Naive thymus-derived CD4-positive, alpha-beta T cell (primary cell): ENCODE measurements at regions not wholly inside any gene's neighbourhood (a gene's known extent, or its start where the extent isn't known, plus 50 kb on each side); places are given as distances from the start of the nearest gene placed in this dataset.

Experiments used
- ATAC-seq: fragments of 150-1000 bp; cut with Tn5 transposase; 2 replicates; pipeline ENCODE4 v1.10.0; 2021; ENCODE audit warnings: mild to moderate bottlenecking, moderate library complexity
- CTCF ChIA-PET: fragments of 350-600 bp; sonication (Branson Sonifier 250); formaldehyde crosslinking; loops from one replicate; lab custom pipeline; 2021; ENCODE audit warnings: antibody characterized with exemption; lab: Charles Lee
- POLR2A ChIA-PET: fragments of 350-600 bp; sonication (Branson Sonifier 250); formaldehyde crosslinking; loops from one replicate; lab custom pipeline; 2021; ENCODE audit warnings: antibody characterized with exemption, inconsistent platforms; lab: Charles Lee
- DNase-seq, 9 donors: peaks; one replicate each; pipeline versions ENCODE4 v3.0.0 to v3.0.0-alpha.2; 2020 to 2022; ENCODE audit warnings: mixed read lengths in 1 of 9
- H3K27ac ChIP-seq: one replicate; pipeline ENCODE4 v1.7.0; 2013; ENCODE audit warnings: mild to moderate bottlenecking, low read depth, low read length, moderate library complexity
- H3K27me3 ChIP-seq, 2 donors: one replicate each; pipeline ENCODE4 v1.7.0; 2013; ENCODE audit warnings: low read length in 2 of 2, mild to moderate bottlenecking in 2 of 2, moderate library complexity in 2 of 2; ENCODE audit not compliant: control insufficient read depth in 2 of 2, insufficient read depth in 2 of 2
- H3K36me3 ChIP-seq, 3 experiments: 1 replicate in 2 of 3; 2 replicates in 1 of 3; pipeline ENCODE4 v1.7.0; 2013; ENCODE audit warnings: low read length in 3 of 3, mild to moderate bottlenecking in 3 of 3, moderate library complexity in 1 of 3; ENCODE audit not compliant: insufficient read depth in 3 of 3, control insufficient read depth in 2 of 3
- H3K4me1 ChIP-seq, 2 donors: one replicate each; pipeline ENCODE4 v1.7.0; 2013; ENCODE audit warnings: low read length in 2 of 2, mild to moderate bottlenecking in 2 of 2, moderate library complexity in 1 of 2; ENCODE audit not compliant: control insufficient read depth in 2 of 2, insufficient read depth in 2 of 2
- H3K4me3 ChIP-seq: 2 replicates; pipeline ENCODE4 v1.7.0; 2013; ENCODE audit warnings: mild to moderate bottlenecking, low read length
- H3K9me3 ChIP-seq, 3 experiments: 1 replicate in 2 of 3; 2 replicates in 1 of 3; pipeline ENCODE4 v1.7.0; 2013; ENCODE audit warnings: low read length in 3 of 3; ENCODE audit not compliant: control insufficient read depth in 2 of 3
- H3K27ac Mint-ChIP-seq, 9 donors: one replicate each; pipeline ENCODE4 v1.8.0; 2020 to 2022; ENCODE audit warnings: mixed read lengths in 9 of 9, mild to moderate bottlenecking in 8 of 9, moderate library complexity in 5 of 9, inconsistent platforms in 2 of 9
- H3K27me3 Mint-ChIP-seq, 5 donors: one replicate each; pipeline ENCODE4 v1.8.0; 2021 to 2022; ENCODE audit warnings: mixed read lengths in 5 of 5, mild to moderate bottlenecking in 1 of 5
- H3K36me3 Mint-ChIP-seq, 5 donors: one replicate each; pipeline ENCODE4 v1.8.0; 2020 to 2022; ENCODE audit warnings: mixed read lengths in 5 of 5, mild to moderate bottlenecking in 3 of 5, inconsistent platforms in 1 of 5
- H3K4me1 Mint-ChIP-seq, 7 donors: one replicate each; pipeline ENCODE4 v1.8.0; 2020 to 2022; ENCODE audit warnings: mixed read lengths in 7 of 7, mild to moderate bottlenecking in 3 of 7, inconsistent platforms in 1 of 7
- H3K4me3 Mint-ChIP-seq, 10 donors: one replicate each; pipeline ENCODE4 v1.8.0; 2020 to 2022; ENCODE audit warnings: mild to moderate bottlenecking in 10 of 10, mixed read lengths in 10 of 10, moderate library complexity in 6 of 10, inconsistent platforms in 2 of 10
- H3K9me3 Mint-ChIP-seq, 11 donors: one replicate each; pipeline ENCODE4 v1.8.0; 2020 to 2022; ENCODE audit warnings: mixed read lengths in 11 of 11, mild to moderate bottlenecking in 4 of 11, inconsistent platforms in 1 of 11, moderate library complexity in 1 of 11
- intact Hi-C, 2 donors: fragments of 100-400 bp; cut with micrococcal nuclease; formaldehyde crosslinking; loops; one replicate each; pipeline ENCODE4 v1.15.1; 2023

DNA sequence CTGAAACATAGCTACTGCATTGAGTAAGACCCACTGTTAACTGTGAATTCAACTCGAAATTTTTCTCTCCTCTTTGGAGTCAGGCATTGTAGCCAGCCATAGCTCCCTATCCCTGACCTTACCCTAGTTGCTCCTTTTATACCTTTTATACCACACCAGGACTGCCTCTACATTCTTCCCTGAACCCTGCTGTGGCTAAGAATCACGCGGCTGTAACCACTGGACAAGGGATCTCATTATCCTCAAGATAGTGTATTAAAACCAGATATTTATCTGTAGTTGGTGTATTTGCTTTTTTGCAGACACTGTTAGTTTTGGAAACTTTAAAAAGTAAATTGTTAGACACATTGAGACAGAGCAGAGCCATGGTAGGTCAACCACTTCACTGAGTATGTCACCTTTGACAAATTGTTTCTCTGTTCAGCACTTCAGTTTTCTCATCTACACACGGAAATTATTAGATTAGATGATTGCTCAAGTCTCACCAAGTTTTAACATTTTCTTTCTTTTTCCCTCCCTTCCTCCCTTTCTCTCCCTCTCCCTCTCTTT lies 136.5 kb upstream of the PRNP start:
- Mint-ChIP-seq H3K36me3 (peaks cover 0 to 9% (median 0%) of the 10 kb centered on the region in 5 donors), H3K4me1 (peaks cover 0 to 2% (median 0%) of the 10 kb centered on the region in 7 donors), H3K9me3 (peaks cover 0 to 18% (median 4%) of the 10 kb centered on the region in 11 donors), H3K4me3 (no peak overlapping the region), H3K27ac (no peak overlapping the region), H3K27me3 (peaks cover 37 to 73% (median 49%) of the 10 kb centered on the region in 5 donors)
- H3K27ac ChIP-seq = no peak overlapping the region
- peaks cover 0 to 3% (median 0%) of the 10 kb centered on the region in 3 experiments for H3K9me3 ChIP-seq
- no peaks in the 10 kb centered on the region for H3K4me1 ChIP-seq
- intact Hi-C loops = no loop called here
- ATAC-seq (no peak), DNase-seq (no peak)
- H3K27me3 ChIP-seq = no peaks in the 10 kb centered on the region
- CTCF ChIA-PET = no interaction called here
- H3K4me3 ChIP-seq = no peak overlapping the region
- POLR2A ChIA-PET = no interaction called here
- no peaks in the 10 kb centered on the region for H3K36me3 ChIP-seq

- no peaks in the 10 kb centered on the region for H3K27me3 ChIP-seq
- intact Hi-C loops = no loop called here
- Mint-ChIP-seq H3K27ac (no peak overlapping the region), H3K4me1 (peaks cover 0 to 3% (median 0%) of the 10 kb centered on the region in 7 donors), H3K9me3 (peaks cover 0 to 18% (median 4%) of the 10 kb centered on the region in 11 donors), H3K36me3 (peaks cover 0 to 9% (median 0%) of the 10 kb centered on the region in 5 donors), H3K4me3 (no peak overlapping the region), H3K27me3 (peaks cover 39 to 73% (median 50%) of the 10 kb centered on the region in 5 donors)
- no peak overlapping the region for H3K27ac ChIP-seq
- H3K4me3 ChIP-seq = no peak overlapping the region
- no peaks in the 10 kb centered on the region for H3K36me3 ChIP-seq
- no peaks in the 10 kb centered on the region for H3K4me1 ChIP-seq
- ChIA-PET POLR2A (no interaction called here), CTCF (no interaction called here)
- no peak for ATAC-seq
- no peak for DNase-seq
- H3K9me3 ChIP-seq = peaks cover 0 to 3% (median 0%) of the 10 kb centered on the region in 3 experiments
Observed at GRCh38 chr20:4548552-4548951, 137.7 kb upstream of the PRNP start.

- intact Hi-C loops = no loop called here
- ATAC-seq (no peak), DNase-seq (no peak)
- Histone ChIP-seq H3K4me1 (no peaks in the 10 kb centered on the region), H3K9me3 (peaks cover 0 to 3% (median 0%) of the 10 kb centered on the region in 3 experiments), H3K27ac (no peak overlapping the region), H3K4me3 (no peak overlapping the region), H3K27me3 (no peaks in the 10 kb centered on the region), H3K36me3 (no peaks in the 10 kb centered on the region)
- H3K27ac Mint-ChIP-seq = no peak overlapping the region
- H3K9me3 Mint-ChIP-seq = peaks cover 0 to 18% (median 4%) of the 10 kb centered on the region in 11 donors
- H3K4me1 Mint-ChIP-seq = peaks cover 0 to 3% (median 0%) of the 10 kb centered on the region in 7 donors
- peaks cover 0 to 9% (median 0%) of the 10 kb centered on the region in 5 donors for H3K36me3 Mint-ChIP-seq
- H3K4me3 Mint-ChIP-seq = no peak overlapping the region
- CTCF ChIA-PET = no interaction called here
- H3K27me3 Mint-ChIP-seq = peaks cover 38 to 71% (median 49%) of the 10 kb centered on the region in 5 donors
- POLR2A ChIA-PET = no interaction called here
Observed at GRCh38 chr20:4546786-4547185, 139.5 kb upstream of the PRNP start.

- Mint-ChIP-seq H3K36me3 (peaks cover 0 to 9% (median 0%) of the 10 kb centered on the region in 5 donors), H3K4me1 (peaks cover 0 to 3% (median 0%) of the 10 kb centered on the region in 7 donors), H3K27me3 (peaks cover 40 to 67% (median 44%) of the 10 kb centered on the region in 5 donors), H3K9me3 (peaks cover 0 to 18% (median 4%) of the 10 kb centered on the region in 11 donors), H3K27ac (no peak overlapping the region), H3K4me3 (no peak overlapping the region)
- no peaks in the 10 kb centered on the region for H3K4me1 ChIP-seq
- peaks cover 0 to 3% (median 0%) of the 10 kb centered on the region in 3 experiments for H3K9me3 ChIP-seq
- CTCF ChIA-PET = no interaction called here
- H3K4me3 ChIP-seq = no peak overlapping the region
- no peaks in the 10 kb centered on the region for H3K27me3 ChIP-seq
- POLR2A ChIA-PET = no interaction called here
- intact Hi-C loops = no loop called here
- DNase-seq (no peak), ATAC-seq (no peak)
- H3K27ac ChIP-seq = no peak overlapping the region
- H3K36me3 ChIP-seq = no peaks in the 10 kb centered on the region
Observed at GRCh38 chr20:4546342-4546741, 139.9 kb upstream of the PRNP start.

GRCh38 chr20:4545526-4545925 lies 140.7 kb upstream of the PRNP start:
- Histone ChIP-seq H3K4me1 (no peaks in the 10 kb centered on the region), H3K27ac (no peak overlapping the region), H3K36me3 (no peaks in the 10 kb centered on the region), H3K4me3 (no peak overlapping the region), H3K9me3 (peaks cover 0 to 3% (median 0%) of the 10 kb centered on the region in 3 experiments), H3K27me3 (no peaks in the 10 kb centered on the region)
- DNase-seq = no peak
- ChIA-PET POLR2A (no interaction called here), CTCF (no interaction called here)
- H3K4me3 Mint-ChIP-seq = no peak overlapping the region
- peaks cover 0 to 18% (median 4%) of the 10 kb centered on the region in 11 donors for H3K9me3 Mint-ChIP-seq
- ATAC-seq = no peak
- H3K36me3 Mint-ChIP-seq = peaks cover 0 to 9% (median 0%) of the 10 kb centered on the region in 5 donors
- intact Hi-C loops = no loop called here
- H3K27ac Mint-ChIP-seq = no peak overlapping the region
- H3K4me1 Mint-ChIP-seq = peaks cover 0 to 3% (median 0%) of the 10 kb centered on the region in 7 donors
- H3K27me3 Mint-ChIP-seq = peaks cover 41 to 61% (median 48%) of the 10 kb centered on the region in 5 donors

DNA sequence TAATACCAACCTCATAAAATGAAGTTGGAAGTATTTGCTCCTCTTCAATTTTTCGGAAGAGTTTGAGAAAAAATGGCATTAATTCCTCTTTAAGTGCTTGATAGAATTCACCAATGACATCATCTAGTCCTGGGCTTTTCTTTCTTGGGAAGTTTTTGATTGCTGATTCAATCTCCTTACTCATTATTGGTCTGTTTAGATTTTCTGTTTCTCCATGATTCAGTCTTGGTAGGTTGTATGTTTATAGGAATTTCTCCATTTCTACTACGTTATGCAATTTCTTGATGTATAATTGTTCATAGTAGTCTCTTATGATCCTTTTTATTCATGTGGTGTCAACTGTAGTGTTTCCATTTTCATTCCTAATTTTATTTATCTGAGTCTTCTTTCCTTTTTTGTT lies 141.5 kb upstream of the PRNP start:
- H3K4me3 Mint-ChIP-seq = no peak overlapping the region
- Histone ChIP-seq H3K9me3 (peaks cover 0 to 3% (median 0%) of the 10 kb centered on the region in 3 experiments), H3K27me3 (no peaks in the 10 kb centered on the region), H3K4me1 (no peaks in the 10 kb centered on the region), H3K36me3 (no peaks in the 10 kb centered on the region), H3K27ac (no peak overlapping the region), H3K4me3 (no peak overlapping the region)
- intact Hi-C loops = no loop called here
- peaks cover 0 to 7% (median 0%) of the 10 kb centered on the region in 5 donors for H3K36me3 Mint-ChIP-seq
- no peak overlapping the region for H3K27ac Mint-ChIP-seq
- DNase-seq (no peak), ATAC-seq (no peak)
- ChIA-PET POLR2A (no interaction called here), CTCF (no interaction called here)
- peaks cover 0 to 17% (median 4%) of the 10 kb centered on the region in 11 donors for H3K9me3 Mint-ChIP-seq
- peaks cover 0 to 3% (median 0%) of the 10 kb centered on the region in 7 donors for H3K4me1 Mint-ChIP-seq
- H3K27me3 Mint-ChIP-seq = peaks cover 39 to 53% (median 48%) of the 10 kb centered on the region in 5 donors

DNA sequence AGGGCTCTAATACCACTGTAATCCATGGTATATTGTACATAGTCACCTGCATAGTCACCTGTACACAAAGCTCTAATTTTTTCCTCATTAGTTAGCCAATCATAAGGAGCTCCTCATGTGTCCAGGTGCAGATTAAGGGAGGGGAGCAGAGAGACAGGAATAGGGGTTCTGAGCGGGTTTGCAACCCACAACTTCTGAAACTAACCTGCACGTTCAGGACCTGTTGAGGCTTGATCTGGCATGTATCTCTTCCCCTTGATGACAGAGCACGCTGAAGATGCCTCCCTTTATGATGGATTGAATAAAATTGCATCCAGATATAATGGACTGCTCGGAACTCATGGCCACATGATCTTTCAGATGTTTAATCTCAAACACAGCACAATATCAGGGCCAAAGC lies 144.0 kb upstream of the PRNP start:
- H3K9me3 ChIP-seq = no peaks in the 10 kb centered on the region
- H3K9me3 Mint-ChIP-seq = peaks cover 0 to 2% (median 0%) of the 10 kb centered on the region in 11 donors
- H3K4me1 Mint-ChIP-seq = peaks cover 0 to 3% (median 0%) of the 10 kb centered on the region in 7 donors
- no peaks in the 10 kb centered on the region for H3K36me3 Mint-ChIP-seq
- CTCF ChIA-PET = interaction anchor here (0.6 kb wide), 1 partner anchor 150 kb away, joined by 3 read pairs; no protein-coding TSS in a partner anchor
- no peak overlapping the region for H3K4me3 Mint-ChIP-seq
- H3K27ac Mint-ChIP-seq = no peak overlapping the region
- no peak for DNase-seq
- intact Hi-C loops = no loop called here
- H3K36me3 ChIP-seq = no peaks in the 10 kb centered on the region
- H3K27ac ChIP-seq = no peak overlapping the region
- H3K27me3 Mint-ChIP-seq = peaks cover 44 to 53% (median 47%) of the 10 kb centered on the region in 5 donors
- H3K4me3 ChIP-seq = no peak overlapping the region
- no peaks in the 10 kb centered on the region for H3K4me1 ChIP-seq
- no peak for ATAC-seq
- no peaks in the 10 kb centered on the region for H3K27me3 ChIP-seq
- POLR2A ChIA-PET = no interaction called here
